Nephron (organoid): ENCODE measurements at regions not wholly inside any gene's neighbourhood (a gene's known extent, or its start where the extent isn't known, plus 50 kb on each side); places are given as distances from the start of the nearest gene placed in this dataset.

Source experiments
- H3K27ac Mint-ChIP-seq, 3 experiments: 2 replicates each; pipeline ENCODE4 v1.8.0; 2020; ENCODE audit warnings: mixed read lengths in 3 of 3, mild to moderate bottlenecking in 2 of 3, moderate library complexity in 1 of 3
- H3K27me3 Mint-ChIP-seq: 2 replicates; pipeline ENCODE4 v1.8.0; 2021; ENCODE audit warnings: low read depth, mild to moderate bottlenecking, moderate library complexity, mixed read lengths
- H3K36me3 Mint-ChIP-seq: 2 replicates; pipeline ENCODE4 v1.8.0; 2020; ENCODE audit warnings: low read depth, mixed read lengths
- H3K4me1 Mint-ChIP-seq: 2 replicates; pipeline ENCODE4 v1.8.0; 2020; ENCODE audit warnings: mixed read lengths
- H3K4me3 Mint-ChIP-seq, 3 experiments: 2 replicates each; pipeline ENCODE4 v1.8.0; 2020; ENCODE audit warnings: mild to moderate bottlenecking in 3 of 3, mixed read lengths in 3 of 3, moderate library complexity in 2 of 3
- H3K9me3 Mint-ChIP-seq: 2 replicates; pipeline ENCODE4 v1.8.0; 2020; ENCODE audit warnings: mixed read lengths
- TF ChIP-seq, protein P1 (sequence below), 3 experiments: fragments of 200-600 bp; sonication (generic); IDR thresholded peaks; one replicate each; pipeline ENCODE4 v1.5.0; 2021; ENCODE audit warnings: antibody characterized with exemption in 3 of 3; ENCODE audit not compliant: unreplicated experiment in 3 of 3

DNA sequence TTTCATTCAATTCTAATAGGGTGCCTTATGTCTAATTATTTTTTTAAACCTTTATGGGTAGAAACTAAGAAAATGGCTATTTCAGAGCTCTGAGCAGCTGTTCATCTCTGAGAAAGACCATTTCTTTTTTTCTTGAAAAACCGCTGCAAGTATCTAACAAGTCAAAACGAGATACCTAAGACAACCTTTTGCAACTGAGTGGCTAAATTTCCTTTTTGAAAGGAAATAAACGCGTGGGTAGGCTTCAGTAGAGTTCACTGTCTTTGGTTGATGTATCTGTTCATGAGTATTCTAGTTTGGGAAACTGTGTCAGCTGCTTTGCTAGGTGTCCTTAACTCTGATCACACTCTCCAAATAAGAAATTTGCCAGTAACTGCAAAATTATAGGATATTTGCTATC is 104.3 kb upstream of the LINC00305 start:
- TF ChIP-seq, protein P1, sequence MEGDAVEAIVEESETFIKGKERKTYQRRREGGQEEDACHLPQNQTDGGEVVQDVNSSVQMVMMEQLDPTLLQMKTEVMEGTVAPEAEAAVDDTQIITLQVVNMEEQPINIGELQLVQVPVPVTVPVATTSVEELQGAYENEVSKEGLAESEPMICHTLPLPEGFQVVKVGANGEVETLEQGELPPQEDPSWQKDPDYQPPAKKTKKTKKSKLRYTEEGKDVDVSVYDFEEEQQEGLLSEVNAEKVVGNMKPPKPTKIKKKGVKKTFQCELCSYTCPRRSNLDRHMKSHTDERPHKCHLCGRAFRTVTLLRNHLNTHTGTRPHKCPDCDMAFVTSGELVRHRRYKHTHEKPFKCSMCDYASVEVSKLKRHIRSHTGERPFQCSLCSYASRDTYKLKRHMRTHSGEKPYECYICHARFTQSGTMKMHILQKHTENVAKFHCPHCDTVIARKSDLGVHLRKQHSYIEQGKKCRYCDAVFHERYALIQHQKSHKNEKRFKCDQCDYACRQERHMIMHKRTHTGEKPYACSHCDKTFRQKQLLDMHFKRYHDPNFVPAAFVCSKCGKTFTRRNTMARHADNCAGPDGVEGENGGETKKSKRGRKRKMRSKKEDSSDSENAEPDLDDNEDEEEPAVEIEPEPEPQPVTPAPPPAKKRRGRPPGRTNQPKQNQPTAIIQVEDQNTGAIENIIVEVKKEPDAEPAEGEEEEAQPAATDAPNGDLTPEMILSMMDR (IDR thresholded peaks at IDR 0.05; ENCODE audit: unreplicated experiment in 3 of 3): no peak
- Mint-ChIP-seq H3K36me3 (no peaks in the 10 kb centered on the region), H3K4me1 (peaks cover 6% of the 10 kb centered on the region), H3K4me3 (no peak overlapping the region), H3K27ac (no peak overlapping the region), H3K9me3 (no peaks in the 10 kb centered on the region), H3K27me3 (no peaks in the 10 kb centered on the region)

GRCh38 chr18:64248836-64249235 is 99.9 kb upstream of the LINC00305 start:
- Mint-ChIP-seq H3K4me1 (peaks cover 17% of the 10 kb centered on the region), H3K27ac (no peak overlapping the region), H3K4me3 (no peak overlapping the region), H3K27me3 (no peaks in the 10 kb centered on the region), H3K9me3 (no peaks in the 10 kb centered on the region), H3K36me3 (no peaks in the 10 kb centered on the region)
- TF ChIP-seq, protein P1 (IDR thresholded peaks at IDR 0.05; ENCODE audit: unreplicated experiment in 3 of 3): no peak

- Mint-ChIP-seq H3K27me3 (no peaks in the 10 kb centered on the region), H3K9me3 (no peaks in the 10 kb centered on the region), H3K36me3 (no peaks in the 10 kb centered on the region), H3K4me3 (no peak overlapping the region), H3K4me1 (peaks cover 26% of the 10 kb centered on the region), H3K27ac (peak overlapping the region; percentile 25 to 75 (median 53))
- TF ChIP-seq, protein P1 (IDR thresholded peaks at IDR 0.05; ENCODE audit: unreplicated experiment in 3 of 3): no peak
Measured at GRCh38 chr18:64245126-64245861, 96.4 kb upstream of the LINC00305 start.

GRCh38 chr18:64244571-64244970 is 95.7 kb upstream of the LINC00305 start:
- TF ChIP-seq, protein P1 (IDR thresholded peaks at IDR 0.05; ENCODE audit: unreplicated experiment in 3 of 3): peak; percentile 23 to 35 (median 27)
- no peak overlapping the region for H3K4me3 Mint-ChIP-seq
- peaks cover 31% of the 10 kb centered on the region for H3K4me1 Mint-ChIP-seq
- H3K27me3 Mint-ChIP-seq: no peaks in the 10 kb centered on the region
- H3K9me3 Mint-ChIP-seq: no peaks in the 10 kb centered on the region
- H3K36me3 Mint-ChIP-seq: no peaks in the 10 kb centered on the region
- H3K27ac Mint-ChIP-seq: peak overlapping the region in 2 of 3 experiments; percentile 18 to 53

GRCh38 chr18:64240316-64240715 is 91.4 kb upstream of the LINC00305 start:
- H3K9me3 Mint-ChIP-seq: no peaks in the 10 kb centered on the region
- TF ChIP-seq, protein P1 (IDR thresholded peaks at IDR 0.05; ENCODE audit: unreplicated experiment in 3 of 3): no peak
- no peaks in the 10 kb centered on the region for H3K27me3 Mint-ChIP-seq
- no peak overlapping the region for H3K4me3 Mint-ChIP-seq
- peak overlapping the region; percentile 51 to 57 (median 56) for H3K27ac Mint-ChIP-seq
- no peaks in the 10 kb centered on the region for H3K36me3 Mint-ChIP-seq
- H3K4me1 Mint-ChIP-seq: peaks cover 25% of the 10 kb centered on the region

GRCh38 chr18:64238076-64238475 is 89.2 kb upstream of the LINC00305 start:
- Mint-ChIP-seq H3K27me3 (no peaks in the 10 kb centered on the region), H3K4me3 (no peak overlapping the region), H3K36me3 (peaks cover 5% of the 10 kb centered on the region), H3K9me3 (peaks cover 4% of the 10 kb centered on the region), H3K4me1 (peaks cover 34% of the 10 kb centered on the region), H3K27ac (peak overlapping the region in 2 of 3 experiments; percentile 13 to 80)
- TF ChIP-seq, protein P1 (IDR thresholded peaks at IDR 0.05; ENCODE audit: unreplicated experiment in 3 of 3): no peak
